ENCODE measurements at regions not wholly inside any gene's neighbourhood (a gene's known extent, or its start where the extent isn't known, plus 50 kb on each side); places are given as distances from the start of the nearest gene placed in this dataset.

- POLR2A ChIA-PET (ENCODE audit: unreplicated experiment), result no interaction called here
- no peaks in the 10 kb centered on the region for H4K20me1 ChIP-seq (ENCODE audit: insufficient read depth)
- no peak for DNase-seq
- no peaks in the 10 kb centered on the region for H3K27me3 ChIP-seq (ENCODE audit: insufficient read depth, low read depth)
- H3K27ac ChIP-seq, result no peak overlapping the region
- CTCF ChIA-PET, result interaction anchor here (0.6 kb wide), 1 partner anchor 544 kb away, joined by 7 read pairs; no protein-coding TSS in a partner anchor
- no peaks in the 10 kb centered on the region for H3K9me2 ChIP-seq (ENCODE audit: insufficient read depth)
- H3F3A ChIP-seq (ENCODE audit: insufficient read depth, low read depth), result no peaks in the 10 kb centered on the region
- H3K4me1 ChIP-seq (replicated peaks; ENCODE audit: insufficient read depth), result no peaks in the 10 kb centered on the region
- TF ChIP-seq EZH2 (IDR thresholded peaks at IDR 0.05; ENCODE audit: low read depth) (no peak), CTCF (conservative IDR thresholded peaks at IDR 0.05) (no peak)
- no peak overlapping the region for H2AFZ ChIP-seq
- intact Hi-C loops (cut with micrococcal nuclease; ENCODE audit: unreplicated experiment), result no loop called here
- H3K9me3 ChIP-seq (ENCODE audit: insufficient read depth, low read depth), result no peaks in the 10 kb centered on the region
- H3K79me2 ChIP-seq (ENCODE audit: low read depth), result no peaks in the 10 kb centered on the region
- no peaks in the 10 kb centered on the region for H3K36me3 ChIP-seq (ENCODE audit: low read depth)
- no peak overlapping the region for H3K4me2 ChIP-seq
- no peak overlapping the region for H3K4me3 ChIP-seq
- BruUV-seq (replicated peaks), result no TSS peak
These were observed 70.2 kb downstream of the RND3 start for GRCh38 chr2:150417278-150417677.

GRCh38 chr2:150415022-150415421, 72.4 kb downstream of the RND3 start:
- H3K4me1 ChIP-seq (replicated peaks; ENCODE audit: insufficient read depth), result no peaks in the 10 kb centered on the region
- H2AFZ ChIP-seq, result no peak overlapping the region
- intact Hi-C loops (cut with micrococcal nuclease; ENCODE audit: unreplicated experiment), result no loop called here
- BruUV-seq (replicated peaks), result no TSS peak
- H3K4me3 ChIP-seq, result no peak overlapping the region
- no peaks in the 10 kb centered on the region for H3F3A ChIP-seq (ENCODE audit: insufficient read depth, low read depth)
- H3K27ac ChIP-seq, result no peak overlapping the region
- ChIA-PET POLR2A (ENCODE audit: unreplicated experiment) (no interaction called here), CTCF (no interaction called here)
- no peaks in the 10 kb centered on the region for H3K9me3 ChIP-seq (ENCODE audit: insufficient read depth, low read depth)
- H3K27me3 ChIP-seq (ENCODE audit: insufficient read depth, low read depth), result no peaks in the 10 kb centered on the region
- no peaks in the 10 kb centered on the region for H3K9me2 ChIP-seq (ENCODE audit: insufficient read depth)
- no peaks in the 10 kb centered on the region for H3K79me2 ChIP-seq (ENCODE audit: low read depth)
- no peak for TF ChIP-seq CTCF (conservative IDR thresholded peaks at IDR 0.05)
- no peak for TF ChIP-seq EZH2 (IDR thresholded peaks at IDR 0.05; ENCODE audit: low read depth)
- no peaks in the 10 kb centered on the region for H3K36me3 ChIP-seq (ENCODE audit: low read depth)
- DNase-seq, result no peak
- no peak overlapping the region for H3K4me2 ChIP-seq
- no peaks in the 10 kb centered on the region for H4K20me1 ChIP-seq (ENCODE audit: insufficient read depth)

GRCh38 chr2:150413910-150414309, 73.6 kb downstream of the RND3 start:
- H4K20me1 ChIP-seq (ENCODE audit: insufficient read depth), result no peaks in the 10 kb centered on the region
- no peaks in the 10 kb centered on the region for H3K79me2 ChIP-seq (ENCODE audit: low read depth)
- H3K9me3 ChIP-seq (ENCODE audit: insufficient read depth, low read depth), result no peaks in the 10 kb centered on the region
- ChIA-PET POLR2A (ENCODE audit: unreplicated experiment) (no interaction called here), CTCF (no interaction called here)
- no peak for DNase-seq
- H3K27me3 ChIP-seq (ENCODE audit: insufficient read depth, low read depth), result no peaks in the 10 kb centered on the region
- no peak overlapping the region for H3K4me3 ChIP-seq
- intact Hi-C loops (cut with micrococcal nuclease; ENCODE audit: unreplicated experiment), result no loop called here
- H2AFZ ChIP-seq, result no peak overlapping the region
- H3F3A ChIP-seq (ENCODE audit: insufficient read depth, low read depth), result no peaks in the 10 kb centered on the region
- no peak overlapping the region for H3K4me2 ChIP-seq
- BruUV-seq (replicated peaks), result no TSS peak
- H3K9me2 ChIP-seq (ENCODE audit: insufficient read depth), result no peaks in the 10 kb centered on the region
- H3K27ac ChIP-seq, result no peak overlapping the region
- no peaks in the 10 kb centered on the region for H3K36me3 ChIP-seq (ENCODE audit: low read depth)
- TF ChIP-seq CTCF (conservative IDR thresholded peaks at IDR 0.05) (no peak), EZH2 (IDR thresholded peaks at IDR 0.05; ENCODE audit: low read depth) (no peak)
- H3K4me1 ChIP-seq (replicated peaks; ENCODE audit: insufficient read depth), result no peaks in the 10 kb centered on the region

Data from PC-9 (cell line).